ENCODE measurements at regions not wholly inside any gene's neighbourhood (a gene's known extent, or its start where the extent isn't known, plus 50 kb on each side); places are given as distances from the start of the nearest gene placed in this dataset.

- TF ChIP-seq MAFG (tag; conservative IDR thresholded peaks at IDR 0.05) (peak; percentile 77), SMARCE1 (IDR thresholded peaks at IDR 0.05) (no peak), HDGF (IDR thresholded peaks at IDR 0.05) (no peak)
These were observed 108.8 kb upstream of the MPP7 start (continued) for GRCh38 chr10:28411648-28412047.

- H3K4me3 ChIP-seq = no peak overlapping the region
- H2AFZ ChIP-seq (ENCODE audit: low read depth, low read length) = no peak overlapping the region
- DNase-seq (ENCODE audit: extremely low read depth in 1 of 4, low spot score in 3 of 4) (no peak), ATAC-seq (no peak), FAIRE-seq (no peak)
- intact Hi-C loops (cut with micrococcal nuclease) = no loop called here
- H3K27ac ChIP-seq (ENCODE audit: extremely low read depth, low read depth, low read length) = no peak overlapping the region
- no peaks in the 10 kb centered on the region for H3K9me1 ChIP-seq (ENCODE audit: control insufficient read depth, insufficient read depth, low read length)
- H4K20me1 ChIP-seq (replicated peaks; ENCODE audit: control insufficient read depth, insufficient read depth, low read length) = no peaks in the 10 kb centered on the region
- no peaks in the 10 kb centered on the region for H3K79me2 ChIP-seq (ENCODE audit: control insufficient read depth, insufficient read depth, low read length)
- POLR2A ChIA-PET = no interaction called here
- H3K27me3 ChIP-seq (ENCODE audit: control insufficient read depth in 2 of 2, insufficient read depth in 2 of 2, low read length in 2 of 2) = peaks cover 8 to 13% of the 10 kb centered on the region in 2 experiments
- no peaks in the 10 kb centered on the region for H3K4me1 ChIP-seq (replicated peaks in 1 of 2; ENCODE audit: control insufficient read depth in 2 of 2, insufficient read depth in 2 of 2, low read length in 2 of 2)
- H3K9me3 ChIP-seq (replicated peaks; ENCODE audit: control insufficient read depth, insufficient read depth, low read depth, low read length) = no peaks in the 10 kb centered on the region
- CTCF ChIA-PET (ENCODE audit: low intra/inter-chr PET ratio) = no interaction called here
- no peaks in the 10 kb centered on the region for H3K36me3 ChIP-seq (ENCODE audit: control insufficient read depth, insufficient read depth, low read length)
- no peak overlapping the region for H3K9ac ChIP-seq (ENCODE audit: insufficient read depth in 1 of 2, low read depth in 2 of 2, low read length in 2 of 2)
- 0% methylated on average over 2 of the region's 2 CpGs for WGBS (ENCODE audit: insufficient coverage, low coverage, missing lambda C conversion rate)
- in situ Hi-C loops (cut with MboI) = no loop called here
- H3K4me2 ChIP-seq (ENCODE audit: insufficient read depth, low read length) = no peak overlapping the region
- BruUV-seq (replicated peaks) = no TSS peak
- TF ChIP-seq ZBTB40 (IDR thresholded peaks at IDR 0.05) = no peak
- TF ChIP-seq ZBTB40 (CRISPR knock-in tag; IDR thresholded peaks at IDR 0.05) = no peak
- no peak for TF ChIP-seq TAF1 (IDR thresholded peaks at IDR 0.05; ENCODE audit: control insufficient read depth, extremely low read depth, insufficient read depth, low read length, severe bottlenecking)
- no peak for TF ChIP-seq FOXA1 (IDR thresholded peaks at IDR 0.05; ENCODE audit: borderline replicate concordance)
- no peak for TF ChIP-seq PHF8 (IDR thresholded peaks at IDR 0.05; ENCODE audit: borderline replicate concordance, low read length)
- no peak for TF ChIP-seq SIX5 (IDR thresholded peaks at IDR 0.05; ENCODE audit: borderline replicate concordance in 1 of 2, insufficient read depth in 1 of 2, low read depth in 1 of 2, low read length in 2 of 2)
- TF ChIP-seq ZFP1 (CRISPR knock-in tag; IDR thresholded peaks at IDR 0.05) = no peak
- TF ChIP-seq MAZ (CRISPR knock-in tag; conservative IDR thresholded peaks at IDR 0.05 in 1 of 2, IDR thresholded peaks at IDR 0.05 in 1 of 2) = no peak
- no peak for TF ChIP-seq BCOR (IDR thresholded peaks at IDR 0.05)
These were observed 114.8 kb upstream of the WAC start for GRCh38 chr10:28418069-28418468.
